A549 (cell line): ENCODE measurements at regions not wholly inside any gene's neighbourhood (a gene's known extent, or its start where the extent isn't known, plus 50 kb on each side); places are given as distances from the start of the nearest gene placed in this dataset.

Source experiments
- ATAC-seq, 2 experiments: fragments of 200-7000 bp in 1 of 2; fragments of >200 bp in 1 of 2; cut with Nextera tagmentation in 1 of 2; cut with Tn5 transposase in 1 of 2; 3 replicates each; pipeline versions ENCODE4 v1.8.0 to v1.9.1; 2018 to 2020; ENCODE audit warnings: mild to moderate bottlenecking in 1 of 2, moderate library complexity in 1 of 2
- CTCF ChIA-PET: fragments of 300-600 bp; sonication (Branson Sonifier 250); formaldehyde crosslinking; extraction: SDS; loops from one replicate; lab custom pipeline; 2021; ENCODE audit warnings: antibody characterized with exemption, inconsistent platforms; lab: Yijun Ruan, JAX
- POLR2A ChIA-PET: fragments of 350-600 bp; formaldehyde crosslinking; extraction: SDS; loops from one replicate; lab custom pipeline; 2021; ENCODE audit warnings: antibody characterized with exemption, inconsistent platforms; lab: Yijun Ruan, JAX
- DNase-seq, 2 experiments: peaks; one replicate each; pipeline versions ENCODE4 v3.0.0 to v3.0.0-alpha.2; 2011 to 2016; ENCODE audit warnings: low read depth in 1 of 2, low spot score in 1 of 2
- FAIRE-seq: peaks from 2 replicates; lab custom pipeline; 2011; peaks lifted over from hg19 to GRCh38; lab: Jason Lieb, UNC
- H3K27ac ChIP-seq, 2 experiments: fragments of >200 bp; sonication (Bioruptor Twin); formaldehyde crosslinking; 3 replicates each; pipeline ENCODE4 v1.5.1; 2016 to 2017
- H3K4me1 ChIP-seq: fragments of >200 bp; sonication (Bioruptor Twin); formaldehyde crosslinking; 3 replicates; pipeline ENCODE4 v1.6.1; 2016
- H3K4me2 ChIP-seq: fragments of >200 bp; sonication (Bioruptor Twin); formaldehyde crosslinking; 3 replicates; pipeline ENCODE4 v1.6.1; 2016
- H3K4me3 ChIP-seq: fragments of >200 bp; sonication (Bioruptor Twin); formaldehyde crosslinking; 3 replicates; pipeline ENCODE4 v1.5.1; 2016
- H3K9me3 ChIP-seq: fragments of >200 bp; sonication (Bioruptor Twin); formaldehyde crosslinking; 3 replicates; pipeline ENCODE4 v1.6.1; 2016
- BHLHE40 ChIP-seq: IDR thresholded peaks from 2 replicates; pipeline ENCODE4 v1.6.1; 2012; ENCODE audit warnings: low read depth, low read length, inconsistent platforms
- CBX2 ChIP-seq: fragments of 200-600 bp; sonication (generic); IDR thresholded peaks from 2 replicates; pipeline ENCODE4 v1.6.1; 2016; ENCODE audit warnings: low read depth, mild to moderate bottlenecking, borderline replicate concordance
- CBX8 ChIP-seq: fragments of 200-600 bp; sonication (generic); IDR thresholded peaks from 2 replicates; pipeline ENCODE4 v1.6.1; 2016
- CHD2 ChIP-seq: fragments of 150-350 bp; IDR thresholded peaks from 2 replicates; pipeline ENCODE4 v1.6.1; 2014; ENCODE audit warnings: low read length; ENCODE audit not compliant: partially characterized antibody
- ESRRA ChIP-seq: fragments of 150-350 bp; IDR thresholded peaks from 2 replicates; pipeline ENCODE4 v1.6.1; 2014; ENCODE audit warnings: mild to moderate bottlenecking, low read length, borderline replicate concordance
- FOXS1 ChIP-seq: fragments of 250-450 bp; sonication (Bioruptor Pico); IDR thresholded peaks from 2 replicates; pipeline ENCODE4 v1.5.0; 2020; ENCODE audit warnings: mild to moderate bottlenecking, moderate library complexity
- HEYL ChIP-seq: fragments of 250-450 bp; sonication (Bioruptor Pico); IDR thresholded peaks from 2 replicates; pipeline ENCODE4 v1.8.0; 2021; ENCODE audit warnings: mild to moderate bottlenecking, moderate library complexity
- JUN ChIP-seq, 2 experiments: fragments of >200 bp; sonication (Bioruptor Twin); formaldehyde crosslinking; IDR thresholded peaks; 2 replicates in 1 of 2; 3 replicates in 1 of 2; pipeline ENCODE4 v1.6.1; 2016 to 2017
- KDM1A ChIP-seq: fragments of 200-600 bp; sonication (generic); IDR thresholded peaks from 2 replicates; pipeline ENCODE4 v1.6.1; 2016; ENCODE audit warnings: low read depth, mild to moderate bottlenecking
- MAFK ChIP-seq: fragments of 450-650 bp; IDR thresholded peaks from 2 replicates; pipeline ENCODE4 v1.6.1; 2014; ENCODE audit not compliant: partially characterized antibody
- MAZ ChIP-seq: fragments of 150-350 bp; IDR thresholded peaks from 2 replicates; pipeline ENCODE4 v1.6.1; 2014; ENCODE audit warnings: antibody characterized with exemption, low read depth, low read length, borderline replicate concordance
- MYC ChIP-seq: IDR thresholded peaks from 2 replicates; pipeline ENCODE4 v1.6.1; 2012; ENCODE audit warnings: mild to moderate bottlenecking, inconsistent platforms, low read length, improper control_type of control experiment, borderline replicate concordance
- SREBF2 ChIP-seq: fragments of 450-650 bp; IDR thresholded peaks from 2 replicates; pipeline ENCODE4 v1.6.1; 2014; ENCODE audit warnings: mild to moderate bottlenecking, moderate library complexity
- TFCP2L1 ChIP-seq: fragments of 250-450 bp; sonication (Bioruptor Pico); IDR thresholded peaks from 2 replicates; pipeline ENCODE4 v1.5.0; 2021; ENCODE audit warnings: mild to moderate bottlenecking
- TP53 ChIP-seq: fragments of 250-450 bp; sonication (Bioruptor Pico); IDR thresholded peaks from 2 replicates; pipeline ENCODE4 v1.5.0; 2021; ENCODE audit warnings: mild to moderate bottlenecking, moderate library complexity
- ZSCAN20 ChIP-seq: fragments of 250-450 bp; sonication (Bioruptor Pico); IDR thresholded peaks from 2 replicates; pipeline ENCODE4 v1.8.0; 2022; ENCODE audit warnings: mild to moderate bottlenecking, moderate library complexity
- WGBS: methylation state at CpG from one replicate; pipeline ENCODE4 v1.1.6; 2017; ENCODE audit errors: missing lambda C conversion rate; 5-methylcytosine and 5-hydroxymethylcytosine counted together
- TF ChIP-seq, protein P1 (sequence below): fragments of 250-450 bp; sonication (Bioruptor Pico); IDR thresholded peaks from 2 replicates; pipeline ENCODE4 v1.5.0; 2020; ENCODE audit warnings: low read depth, mild to moderate bottlenecking, moderate library complexity
- TF ChIP-seq, protein P2 (sequence below): IDR thresholded peaks from 2 replicates; pipeline ENCODE4 v1.6.1; 2012
- TF ChIP-seq, protein P3 (sequence below): IDR thresholded peaks from 2 replicates; pipeline ENCODE4 v1.6.1; 2012
- TF ChIP-seq, protein P4 (sequence below): fragments of >200 bp; sonication (Bioruptor Twin); formaldehyde crosslinking; IDR thresholded peaks from 2 replicates; pipeline ENCODE4 v1.6.1; 2016
- TF ChIP-seq, protein P5 (sequence below): IDR thresholded peaks from 2 replicates; pipeline ENCODE4 v1.6.1; 2012; ENCODE audit warnings: low read depth, borderline replicate concordance

DNA sequence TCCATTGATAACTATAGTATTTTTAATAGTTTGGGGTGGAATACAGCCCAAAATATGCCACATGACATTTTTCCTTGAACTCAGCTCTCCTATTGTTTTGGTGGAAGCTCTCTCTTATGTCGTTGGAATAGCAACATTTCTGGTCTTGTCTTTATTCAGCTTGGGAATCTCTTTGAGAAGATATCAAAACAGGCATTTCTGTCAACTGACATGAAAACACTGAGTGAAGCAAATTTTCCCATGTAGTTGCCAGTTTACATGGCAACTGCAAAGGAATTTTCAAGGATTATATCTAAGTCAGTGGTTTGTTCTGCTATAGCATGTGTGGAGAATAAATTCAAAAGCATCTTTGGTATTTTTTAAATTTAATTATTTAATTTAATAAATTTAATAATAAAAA, 863.5 kb upstream of the CDH8 start:
- H3K27ac ChIP-seq = no peak overlapping the region
- ATAC-seq (no peak), DNase-seq (no peak)
- no peak for TF ChIP-seq JUN (IDR thresholded peaks at IDR 0.05)
- TF ChIP-seq, all 56 proteins: peak for 0
- Histone ChIP-seq H3K4me3 (no peak overlapping the region), H3K9me3 (no peaks in the 10 kb centered on the region), H3K4me2 (no peak overlapping the region), H3K4me1 (no peaks in the 10 kb centered on the region)
- ChIA-PET POLR2A (no interaction called here), CTCF (no interaction called here)
- 0% methylated on average over 1 of the region's 1 CpG for WGBS
- no peak for FAIRE-seq

DNA sequence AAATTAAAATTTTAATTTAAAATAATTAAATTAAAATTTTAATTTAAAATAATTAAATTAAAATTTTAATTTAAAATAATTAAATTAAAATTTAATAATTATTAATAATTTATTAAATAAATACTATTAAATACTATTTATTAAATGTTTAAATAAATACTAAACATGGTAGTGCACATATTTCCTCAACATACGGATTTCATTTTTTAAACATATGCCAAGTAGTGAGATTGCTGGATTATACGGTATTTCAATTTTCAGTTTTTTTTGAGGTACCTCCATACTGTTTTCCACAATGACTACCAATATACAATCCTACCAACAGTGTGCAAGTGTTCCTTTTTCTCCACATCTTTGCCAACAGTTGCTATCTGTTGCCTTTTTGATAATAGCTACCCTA, 852.9 kb upstream of the CDH8 start:
- Histone ChIP-seq H3K4me1 (no peaks in the 10 kb centered on the region), H3K4me3 (no peak overlapping the region), H3K9me3 (no peaks in the 10 kb centered on the region; the same call in 2 of the 3 replicates), H3K4me2 (no peak overlapping the region), H3K27ac (no peak overlapping the region)
- POLR2A ChIA-PET = no interaction called here
- DNase-seq (no peak), FAIRE-seq (no peak), ATAC-seq (no peak)
- 45% methylated on average over 2 of the region's 2 CpGs for WGBS
- TF ChIP-seq MAZ (no peak), JUN (IDR thresholded peaks at IDR 0.05) (no peak)
- TF ChIP-seq, protein P1, sequence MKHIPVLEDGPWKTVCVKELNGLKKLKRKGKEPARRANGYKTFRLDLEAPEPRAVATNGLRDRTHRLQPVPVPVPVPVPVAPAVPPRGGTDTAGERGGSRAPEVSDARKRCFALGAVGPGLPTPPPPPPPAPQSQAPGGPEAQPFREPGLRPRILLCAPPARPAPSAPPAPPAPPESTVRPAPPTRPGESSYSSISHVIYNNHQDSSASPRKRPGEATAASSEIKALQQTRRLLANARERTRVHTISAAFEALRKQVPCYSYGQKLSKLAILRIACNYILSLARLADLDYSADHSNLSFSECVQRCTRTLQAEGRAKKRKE = no peak
- CTCF ChIA-PET = no interaction called here

DNA sequence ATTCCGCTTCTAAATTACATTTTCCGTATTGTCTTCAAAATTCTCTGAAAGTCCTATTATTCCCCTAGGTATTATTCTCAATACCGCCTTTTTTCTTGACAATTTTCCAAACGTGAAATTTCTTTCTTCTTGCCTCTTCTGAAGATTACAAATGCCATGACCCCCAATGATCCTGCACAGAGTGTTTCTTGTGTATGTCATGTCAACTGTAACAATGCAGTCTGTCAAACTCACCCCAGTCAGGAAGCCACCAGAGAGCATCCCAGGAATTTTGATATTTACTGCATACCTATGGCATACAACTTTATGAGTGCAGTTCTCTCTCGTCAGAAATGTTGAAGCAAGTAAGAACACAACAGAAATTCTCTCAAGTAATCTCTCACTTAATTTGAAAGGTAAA, 847.3 kb upstream of the CDH8 start:
- POLR2A ChIA-PET = no interaction called here
- CTCF ChIA-PET = no interaction called here
- DNase-seq = no peak
- Histone ChIP-seq H3K4me3 (no peak overlapping the region), H3K4me1 (no peaks in the 10 kb centered on the region), H3K9me3 (no peaks in the 10 kb centered on the region), H3K27ac (no peak overlapping the region), H3K4me2 (no peak overlapping the region)
- ATAC-seq = no peak
- 27% methylated on average over 5 of the region's 5 CpGs for WGBS
- FAIRE-seq = no peak
- TF ChIP-seq, protein P2, sequence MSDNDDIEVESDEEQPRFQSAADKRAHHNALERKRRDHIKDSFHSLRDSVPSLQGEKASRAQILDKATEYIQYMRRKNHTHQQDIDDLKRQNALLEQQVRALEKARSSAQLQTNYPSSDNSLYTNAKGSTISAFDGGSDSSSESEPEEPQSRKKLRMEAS = no peak
- TF ChIP-seq CBX8 (no peak), CBX2 (no peak), BHLHE40 (no peak), KDM1A (no peak), TFCP2L1 (no peak)
- TF ChIP-seq, protein P3, sequence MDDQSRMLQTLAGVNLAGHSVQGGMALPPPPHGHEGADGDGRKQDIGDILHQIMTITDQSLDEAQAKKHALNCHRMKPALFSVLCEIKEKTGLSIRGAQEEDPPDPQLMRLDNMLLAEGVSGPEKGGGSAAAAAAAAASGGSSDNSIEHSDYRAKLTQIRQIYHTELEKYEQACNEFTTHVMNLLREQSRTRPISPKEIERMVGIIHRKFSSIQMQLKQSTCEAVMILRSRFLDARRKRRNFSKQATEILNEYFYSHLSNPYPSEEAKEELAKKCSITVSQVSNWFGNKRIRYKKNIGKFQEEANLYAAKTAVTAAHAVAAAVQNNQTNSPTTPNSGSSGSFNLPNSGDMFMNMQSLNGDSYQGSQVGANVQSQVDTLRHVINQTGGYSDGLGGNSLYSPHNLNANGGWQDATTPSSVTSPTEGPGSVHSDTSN = no peak
- TF ChIP-seq, protein P4, sequence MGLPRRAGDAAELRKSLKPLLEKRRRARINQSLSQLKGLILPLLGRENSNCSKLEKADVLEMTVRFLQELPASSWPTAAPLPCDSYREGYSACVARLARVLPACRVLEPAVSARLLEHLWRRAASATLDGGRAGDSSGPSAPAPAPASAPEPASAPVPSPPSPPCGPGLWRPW = no peak
- TF ChIP-seq, protein P5, sequence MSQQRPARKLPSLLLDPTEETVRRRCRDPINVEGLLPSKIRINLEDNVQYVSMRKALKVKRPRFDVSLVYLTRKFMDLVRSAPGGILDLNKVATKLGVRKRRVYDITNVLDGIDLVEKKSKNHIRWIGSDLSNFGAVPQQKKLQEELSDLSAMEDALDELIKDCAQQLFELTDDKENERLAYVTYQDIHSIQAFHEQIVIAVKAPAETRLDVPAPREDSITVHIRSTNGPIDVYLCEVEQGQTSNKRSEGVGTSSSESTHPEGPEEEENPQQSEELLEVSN = no peak

DNA sequence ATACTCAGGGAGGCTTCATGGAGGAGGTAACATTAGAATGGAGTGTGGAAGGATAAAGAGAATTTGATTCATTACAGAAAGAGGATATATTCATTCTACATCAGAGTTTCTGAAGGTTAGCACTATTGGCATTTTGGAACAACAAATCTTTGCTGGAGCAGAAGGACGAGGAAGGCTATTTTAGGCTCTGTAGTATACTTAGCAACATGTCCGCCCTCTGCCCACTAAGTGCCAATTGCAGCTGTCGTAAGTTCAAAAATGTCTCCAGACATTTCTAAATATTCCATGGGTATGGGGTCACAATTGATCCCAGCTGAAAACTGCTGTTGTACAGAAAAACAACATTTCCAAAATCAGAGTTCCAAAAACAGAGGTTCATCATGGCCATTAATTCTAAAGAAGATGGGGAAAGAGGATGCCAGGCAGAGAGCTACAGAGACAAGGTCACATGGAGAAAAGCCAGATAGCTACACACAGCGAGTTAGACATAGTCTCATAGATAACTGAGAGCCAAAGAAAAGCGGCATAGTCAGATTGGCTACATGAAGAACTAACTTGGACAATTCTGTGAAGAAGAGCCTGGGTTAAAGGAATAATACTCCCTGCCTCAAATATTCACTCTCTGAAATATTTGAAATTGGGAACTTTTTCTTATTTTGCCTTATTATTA, 846.4 kb upstream of the CDH8 start:
- Histone ChIP-seq H3K4me3 (no peak overlapping the region), H3K4me2 (no peak overlapping the region), H3K4me1 (no peaks in the 10 kb centered on the region), H3K9me3 (no peaks in the 10 kb centered on the region), H3K27ac (no peak overlapping the region)
- CTCF ChIA-PET = no interaction called here
- POLR2A ChIA-PET = no interaction called here
- no peak for ATAC-seq
- TF ChIP-seq, protein P1 = no peak
- TF ChIP-seq SREBF2 = no peak
- no peak for TF ChIP-seq HEYL (CRISPR knock-in tag)
- no peak for TF ChIP-seq CHD2
- TF ChIP-seq MAFK = no peak
- TF ChIP-seq MYC = no peak
- TF ChIP-seq ZSCAN20 (CRISPR knock-in tag) = no peak
- no peak for TF ChIP-seq TP53 (CRISPR knock-in tag)
- no peak for TF ChIP-seq ESRRA
- no peak for TF ChIP-seq CBX2
- TF ChIP-seq FOXS1 (CRISPR knock-in tag) = no peak
- FAIRE-seq = no peak
- no peak for DNase-seq
- WGBS = 9% methylated on average over 5 of the region's 5 CpGs
